AG04450 (cell line): ENCODE measurements at regions not wholly inside any gene's neighbourhood (a gene's known extent, or its start where the extent isn't known, plus 50 kb on each side); places are given as distances from the start of the nearest gene placed in this dataset.

Experiments
- CTCF ChIA-PET: fragments of 300-600, 350-600 bp; formaldehyde crosslinking; extraction: SDS; loops from one replicate; lab custom pipeline; 2022; ENCODE audit warnings: antibody characterized with exemption, inconsistent platforms; lab: Charles Lee
- POLR2A ChIA-PET: fragments of 350-600 bp; formaldehyde crosslinking; extraction: SDS; loops from one replicate; lab custom pipeline; 2021; ENCODE audit warnings: antibody characterized with exemption, inconsistent platforms; lab: Yijun Ruan, JAX
- DNase-seq: peaks from one replicate; pipeline ENCODE4 v3.0.0-alpha.2; 2011; ENCODE audit warnings: low read depth, low spot score
- H3K27ac ChIP-seq: one replicate; pipeline ENCODE4 v1.5.1; 2012; ENCODE audit warnings: low read depth, low read length, control low read depth
- H3K27me3 ChIP-seq: one replicate; pipeline ENCODE4 v1.6.0; 2012; ENCODE audit warnings: low read length; ENCODE audit not compliant: control insufficient read depth, insufficient read depth
- H3K4me3 ChIP-seq: 2 replicates; pipeline ENCODE4 v1.5.1; 2011; ENCODE audit warnings: mild to moderate bottlenecking, low read depth, low read length, control low read depth
- H3K9me3 ChIP-seq: 2 replicates; pipeline ENCODE4 v1.5.1; 2012; ENCODE audit warnings: low read length; ENCODE audit not compliant: control insufficient read depth, insufficient read depth
- CTCF ChIP-seq: IDR thresholded peaks from 2 replicates; pipeline ENCODE4 v1.5.1; 2011; ENCODE audit warnings: low read depth, low read length, control low read depth, inconsistent platforms

GRCh38 chr20:2047456-2048092 lies 53.7 kb upstream of the PDYN start:
- TF ChIP-seq CTCF: no peak
- ChIA-PET CTCF (interaction anchor here (0.9 kb wide), 1 partner anchor 283 kb away, joined by 4 read pairs; no protein-coding TSS in a partner anchor), POLR2A (no interaction called here)
- DNase-seq: no peak
- peaks cover 3% of the 10 kb centered on the region for H3K27me3 ChIP-seq
- H3K9me3 ChIP-seq: no peaks in the 10 kb centered on the region
- H3K27ac ChIP-seq: no peak overlapping the region
- H3K4me3 ChIP-seq: no peak overlapping the region

GRCh38 chr20:2045101-2045500 lies 51.2 kb upstream of the PDYN start:
- Histone ChIP-seq H3K9me3 (no peaks in the 10 kb centered on the region), H3K27ac (no peak overlapping the region), H3K4me3 (no peak overlapping the region), H3K27me3 (peaks cover 3% of the 10 kb centered on the region)
- DNase-seq: no peak
- CTCF ChIA-PET: no interaction called here
- POLR2A ChIA-PET: no interaction called here
- no peak for TF ChIP-seq CTCF
